ENCODE measurements at regions not wholly inside any gene's neighbourhood (a gene's known extent, or its start where the extent isn't known, plus 50 kb on each side); places are given as distances from the start of the nearest gene placed in this dataset.

- DNase-seq = no peak
- no peak overlapping the region for H3K27ac Mint-ChIP-seq
- no peaks in the 10 kb centered on the region for H3K4me1 Mint-ChIP-seq
- TF ChIP-seq, protein P1, sequence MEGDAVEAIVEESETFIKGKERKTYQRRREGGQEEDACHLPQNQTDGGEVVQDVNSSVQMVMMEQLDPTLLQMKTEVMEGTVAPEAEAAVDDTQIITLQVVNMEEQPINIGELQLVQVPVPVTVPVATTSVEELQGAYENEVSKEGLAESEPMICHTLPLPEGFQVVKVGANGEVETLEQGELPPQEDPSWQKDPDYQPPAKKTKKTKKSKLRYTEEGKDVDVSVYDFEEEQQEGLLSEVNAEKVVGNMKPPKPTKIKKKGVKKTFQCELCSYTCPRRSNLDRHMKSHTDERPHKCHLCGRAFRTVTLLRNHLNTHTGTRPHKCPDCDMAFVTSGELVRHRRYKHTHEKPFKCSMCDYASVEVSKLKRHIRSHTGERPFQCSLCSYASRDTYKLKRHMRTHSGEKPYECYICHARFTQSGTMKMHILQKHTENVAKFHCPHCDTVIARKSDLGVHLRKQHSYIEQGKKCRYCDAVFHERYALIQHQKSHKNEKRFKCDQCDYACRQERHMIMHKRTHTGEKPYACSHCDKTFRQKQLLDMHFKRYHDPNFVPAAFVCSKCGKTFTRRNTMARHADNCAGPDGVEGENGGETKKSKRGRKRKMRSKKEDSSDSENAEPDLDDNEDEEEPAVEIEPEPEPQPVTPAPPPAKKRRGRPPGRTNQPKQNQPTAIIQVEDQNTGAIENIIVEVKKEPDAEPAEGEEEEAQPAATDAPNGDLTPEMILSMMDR (IDR thresholded peaks at IDR 0.05) = no peak
- H3K27me3 Mint-ChIP-seq (ENCODE audit: low read depth, poor library complexity) = peaks cover 5% of the 10 kb centered on the region
- H3K9me3 Mint-ChIP-seq = no peaks in the 10 kb centered on the region
- H3K4me3 Mint-ChIP-seq = no peak overlapping the region
- H3K36me3 Mint-ChIP-seq (ENCODE audit: low read depth) = no peaks in the 10 kb centered on the region
Observed at GRCh38 chr11:82003671-82004515, 729.8 kb downstream of the FAM181B start.

GRCh38 chr11:82003024-82003423 lies 730.6 kb downstream of the FAM181B start:
- no peaks in the 10 kb centered on the region for H3K4me1 Mint-ChIP-seq
- H3K27me3 Mint-ChIP-seq (ENCODE audit: low read depth, poor library complexity) = peaks cover 5% of the 10 kb centered on the region
- no peak for DNase-seq
- H3K4me3 Mint-ChIP-seq = no peak overlapping the region
- no peak overlapping the region for H3K27ac Mint-ChIP-seq
- H3K9me3 Mint-ChIP-seq = no peaks in the 10 kb centered on the region
- H3K36me3 Mint-ChIP-seq (ENCODE audit: low read depth) = no peaks in the 10 kb centered on the region
- TF ChIP-seq, protein P1 (IDR thresholded peaks at IDR 0.05) = no peak

DNA sequence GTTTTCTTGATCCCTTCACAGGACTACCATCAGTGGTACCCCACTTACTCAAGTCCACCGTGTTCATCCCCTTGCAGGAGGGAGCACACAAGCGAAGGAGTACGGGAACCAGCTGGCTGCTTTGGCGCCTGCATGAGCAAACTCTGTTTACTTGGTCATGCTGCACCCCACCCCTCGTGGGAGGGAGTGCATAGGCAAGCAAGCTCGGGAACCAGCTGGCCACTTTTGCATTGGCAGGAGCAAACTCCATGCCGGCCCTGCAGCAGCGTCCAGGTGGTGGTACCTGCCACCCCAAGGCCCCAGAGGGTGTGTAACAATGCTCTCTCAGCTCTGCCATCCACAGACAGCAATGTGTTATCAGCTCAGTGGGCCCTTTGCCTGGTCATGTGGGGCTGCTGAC lies 737.8 kb downstream of the FAM181B start:
- H3K27me3 Mint-ChIP-seq (ENCODE audit: low read depth, poor library complexity) = no peaks in the 10 kb centered on the region
- H3K4me3 Mint-ChIP-seq = no peak overlapping the region
- no peaks in the 10 kb centered on the region for H3K36me3 Mint-ChIP-seq (ENCODE audit: low read depth)
- TF ChIP-seq, protein P1 (IDR thresholded peaks at IDR 0.05) = no peak
- no peak for DNase-seq
- H3K27ac Mint-ChIP-seq = no peak overlapping the region
- H3K4me1 Mint-ChIP-seq = no peaks in the 10 kb centered on the region
- no peaks in the 10 kb centered on the region for H3K9me3 Mint-ChIP-seq

DNA sequence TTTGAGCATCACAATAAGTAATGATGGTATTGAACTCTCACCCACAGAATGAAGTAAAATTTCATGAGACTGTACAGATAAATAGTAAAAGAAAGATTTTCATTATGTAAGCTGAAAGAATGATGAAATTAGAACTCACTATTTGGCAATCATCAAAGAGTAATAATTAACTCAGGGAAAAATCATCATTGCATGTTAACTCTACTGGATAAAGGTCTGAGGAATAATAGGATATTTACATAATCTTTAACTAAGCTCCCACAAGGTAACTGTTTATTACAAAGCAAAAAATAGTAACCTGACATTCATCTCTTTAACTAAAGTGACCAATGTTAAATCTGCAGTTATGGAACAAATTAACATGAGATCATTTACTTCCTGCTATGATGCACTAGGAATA lies 739.9 kb downstream of the FAM181B start:
- peaks cover 8% of the 10 kb centered on the region for H3K9me3 Mint-ChIP-seq
- H3K27me3 Mint-ChIP-seq (ENCODE audit: low read depth, poor library complexity) = no peaks in the 10 kb centered on the region
- no peaks in the 10 kb centered on the region for H3K36me3 Mint-ChIP-seq (ENCODE audit: low read depth)
- H3K4me3 Mint-ChIP-seq = no peak overlapping the region
- no peak for DNase-seq
- H3K4me1 Mint-ChIP-seq = no peaks in the 10 kb centered on the region
- H3K27ac Mint-ChIP-seq = no peak overlapping the region
- TF ChIP-seq, protein P1 (IDR thresholded peaks at IDR 0.05) = no peak

DNA sequence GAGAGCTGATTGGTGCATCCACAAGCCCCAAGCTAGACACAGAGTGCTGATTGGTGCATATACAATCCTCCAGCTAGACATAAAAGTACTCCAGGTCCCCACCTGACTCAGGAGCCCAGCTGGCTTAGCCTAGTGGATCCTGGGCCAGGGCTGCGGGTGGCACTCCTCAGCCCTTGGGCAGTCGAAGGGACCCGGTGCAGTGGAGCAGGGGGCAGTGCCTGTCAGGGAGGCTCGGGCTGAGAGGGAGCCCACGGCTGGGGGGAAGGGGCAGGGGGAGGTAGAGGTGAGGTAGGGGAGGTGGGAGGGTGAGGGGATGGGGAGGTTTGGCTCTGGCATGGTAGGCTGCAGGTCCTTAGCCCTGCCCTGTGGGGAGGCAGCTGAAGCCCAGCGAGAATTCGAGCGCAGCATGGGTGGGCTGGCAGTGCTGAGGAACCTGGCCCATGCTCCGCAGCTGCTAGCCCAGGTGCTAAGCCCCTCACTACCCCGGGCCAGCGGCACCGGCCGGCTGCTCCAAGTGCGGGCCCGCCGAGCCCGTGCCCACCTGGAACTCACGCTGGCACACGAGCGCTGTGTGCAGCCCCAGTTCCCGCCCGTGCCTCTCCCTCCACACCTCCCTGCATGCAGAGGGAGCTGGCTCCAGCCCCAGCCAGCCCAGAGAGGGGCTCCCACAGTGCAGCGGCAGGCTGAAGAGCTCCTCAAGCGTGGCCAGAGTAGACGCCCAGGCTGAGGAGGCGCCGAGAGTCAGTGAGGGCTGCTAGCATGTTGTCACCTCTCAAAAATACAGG lies 742.8 kb downstream of the FAM181B start:
- TF ChIP-seq, protein P1 (IDR thresholded peaks at IDR 0.05) = no peak
- H3K27ac Mint-ChIP-seq = no peak overlapping the region
- no peak overlapping the region for H3K4me3 Mint-ChIP-seq
- no peak for DNase-seq
- H3K4me1 Mint-ChIP-seq = no peaks in the 10 kb centered on the region
- H3K27me3 Mint-ChIP-seq (ENCODE audit: low read depth, poor library complexity) = no peaks in the 10 kb centered on the region
- H3K9me3 Mint-ChIP-seq = peaks cover 24% of the 10 kb centered on the region
- H3K36me3 Mint-ChIP-seq (ENCODE audit: low read depth) = no peaks in the 10 kb centered on the region

All from nephron progenitor cell (in vitro differentiated cells).